ENCODE measurements at regions not wholly inside any gene's neighbourhood (a gene's known extent, or its start where the extent isn't known, plus 50 kb on each side); places are given as distances from the start of the nearest gene placed in this dataset.

GRCh38 chr15:97410897-97411575 is 549.5 kb upstream of the ARRDC4 start:
- no peak for TF ChIP-seq YY1 (IDR thresholded peaks at IDR 0.05; ENCODE audit: insufficient read depth, insufficient read length)
- TF ChIP-seq ZNF274 (IDR thresholded peaks at IDR 0.05; ENCODE audit: low read depth, low read length): no peak
